ENCODE measurements at regions not wholly inside any gene's neighbourhood (a gene's known extent, or its start where the extent isn't known, plus 50 kb on each side); places are given as distances from the start of the nearest gene placed in this dataset.

DNA sequence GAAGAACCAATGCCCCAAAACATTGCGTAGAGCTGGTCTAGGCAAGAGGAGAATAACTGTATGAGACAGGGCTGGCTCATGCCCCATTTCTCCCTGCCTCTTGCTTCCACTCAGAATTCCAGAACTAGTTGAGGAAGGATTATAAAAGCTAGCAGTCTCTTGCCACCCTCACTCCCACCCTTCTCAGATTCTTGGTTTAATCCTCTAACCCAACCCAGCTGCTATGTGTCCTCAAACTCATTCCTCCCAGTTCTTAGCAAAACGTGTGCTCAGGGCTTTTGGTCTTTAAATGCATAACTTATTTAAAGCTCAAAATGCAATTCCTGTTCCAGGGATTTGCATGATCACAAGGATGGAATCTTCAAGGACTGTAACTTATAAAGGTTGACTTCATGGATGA is 466.3 kb downstream of the COG6 start:
- Histone ChIP-seq H3K27me3 (no peaks in the 10 kb centered on the region), H3K4me3 (no peak overlapping the region), H3K9me3 (peaks cover 0 to 11% (median 0%) of the 10 kb centered on the region in 11 donors), H3K4me1 (peaks cover 0 to 5% (median 0%) of the 10 kb centered on the region in 9 donors), H3K27ac (no peak overlapping the region), H3K36me3 (no peaks in the 10 kb centered on the region)
- intact Hi-C loops (cut with DNase I): no loop called here
- ATAC-seq (no peak), DNase-seq (no peak)
- TF ChIP-seq, protein P1, sequence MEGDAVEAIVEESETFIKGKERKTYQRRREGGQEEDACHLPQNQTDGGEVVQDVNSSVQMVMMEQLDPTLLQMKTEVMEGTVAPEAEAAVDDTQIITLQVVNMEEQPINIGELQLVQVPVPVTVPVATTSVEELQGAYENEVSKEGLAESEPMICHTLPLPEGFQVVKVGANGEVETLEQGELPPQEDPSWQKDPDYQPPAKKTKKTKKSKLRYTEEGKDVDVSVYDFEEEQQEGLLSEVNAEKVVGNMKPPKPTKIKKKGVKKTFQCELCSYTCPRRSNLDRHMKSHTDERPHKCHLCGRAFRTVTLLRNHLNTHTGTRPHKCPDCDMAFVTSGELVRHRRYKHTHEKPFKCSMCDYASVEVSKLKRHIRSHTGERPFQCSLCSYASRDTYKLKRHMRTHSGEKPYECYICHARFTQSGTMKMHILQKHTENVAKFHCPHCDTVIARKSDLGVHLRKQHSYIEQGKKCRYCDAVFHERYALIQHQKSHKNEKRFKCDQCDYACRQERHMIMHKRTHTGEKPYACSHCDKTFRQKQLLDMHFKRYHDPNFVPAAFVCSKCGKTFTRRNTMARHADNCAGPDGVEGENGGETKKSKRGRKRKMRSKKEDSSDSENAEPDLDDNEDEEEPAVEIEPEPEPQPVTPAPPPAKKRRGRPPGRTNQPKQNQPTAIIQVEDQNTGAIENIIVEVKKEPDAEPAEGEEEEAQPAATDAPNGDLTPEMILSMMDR (IDR thresholded peaks at IDR 0.05): no peak
- 85 to 90% methylated on average over 2 of the region's 2 CpGs for WGBS, 2 donors

DNA sequence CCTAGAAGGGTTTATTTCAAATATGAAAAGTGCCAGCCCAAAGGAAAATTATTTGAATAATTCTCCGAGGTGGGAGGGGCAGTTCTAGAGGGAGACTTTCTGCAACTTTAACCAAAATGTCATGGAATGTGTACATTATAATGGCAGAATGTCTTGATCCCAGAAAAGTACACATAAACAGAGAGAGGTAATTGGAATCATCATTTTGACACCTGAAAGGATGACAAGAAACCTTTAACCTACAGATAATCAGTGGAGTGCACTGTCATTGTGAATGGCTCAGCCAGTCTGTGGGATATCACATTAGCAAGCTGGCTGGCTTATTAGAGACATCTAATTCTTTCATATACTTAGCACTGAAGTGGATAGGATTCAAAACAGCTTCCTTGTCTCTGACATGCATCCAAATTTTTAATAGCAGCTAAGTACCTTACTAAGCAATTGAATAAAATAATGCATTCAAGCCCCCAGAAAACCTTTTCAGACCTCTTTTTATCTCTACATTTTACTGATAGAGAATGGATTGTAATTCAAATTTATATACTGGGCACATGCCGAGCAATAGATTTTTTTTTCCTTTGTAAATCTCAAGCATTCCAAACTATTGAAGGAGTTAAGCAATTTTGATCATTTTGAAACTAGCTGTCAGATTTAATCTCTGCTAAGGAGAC is 468.6 kb downstream of the COG6 start:
- DNase-seq: no peak
- H3K4me3 ChIP-seq: no peak overlapping the region
- intact Hi-C loops (cut with DNase I): no loop called here
- peaks cover 0 to 5% (median 0%) of the 10 kb centered on the region in 9 donors for H3K4me1 ChIP-seq
- ATAC-seq: peak in 1 of 8 donors; percentile 34
- H3K9me3 ChIP-seq: peaks cover 0 to 11% (median 0%) of the 10 kb centered on the region in 11 donors
- H3K27me3 ChIP-seq: no peaks in the 10 kb centered on the region
- no peaks in the 10 kb centered on the region for H3K36me3 ChIP-seq
- 84 to 95% methylated on average over 2 of the region's 2 CpGs for WGBS, 2 donors
- TF ChIP-seq, protein P1 (IDR thresholded peaks at IDR 0.05): no peak
- no peak overlapping the region for H3K27ac ChIP-seq

DNA sequence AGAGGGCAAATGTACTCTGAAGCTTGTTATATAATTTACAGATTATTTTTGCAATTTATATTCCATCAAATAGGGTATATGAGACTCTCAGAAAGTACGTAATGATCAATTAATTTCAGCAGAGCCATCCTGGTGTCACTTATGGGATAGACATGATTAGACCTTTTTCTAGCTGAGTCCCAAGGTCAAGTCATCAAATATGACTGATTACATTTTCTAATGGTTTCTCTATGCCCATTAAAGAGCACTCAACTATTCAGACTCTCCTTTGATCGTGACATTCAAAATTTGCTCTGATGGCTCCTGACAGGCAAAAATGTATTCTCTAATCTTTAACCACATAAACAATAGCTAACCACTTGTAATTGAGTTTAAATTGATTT is 469.2 kb downstream of the COG6 start:
- Histone ChIP-seq H3K27me3 (no peaks in the 10 kb centered on the region), H3K36me3 (no peaks in the 10 kb centered on the region), H3K9me3 (peaks cover 0 to 10% (median 0%) of the 10 kb centered on the region in 11 donors), H3K27ac (no peak overlapping the region), H3K4me1 (peaks cover 0 to 5% (median 0%) of the 10 kb centered on the region in 9 donors), H3K4me3 (no peak overlapping the region)
- DNase-seq (no peak), ATAC-seq (no peak)
- TF ChIP-seq, protein P1 (IDR thresholded peaks at IDR 0.05): no peak
- intact Hi-C loops (cut with DNase I): no loop called here
- 92 to 95% methylated on average over 2 of the region's 2 CpGs for WGBS, 2 donors

- H3K27ac ChIP-seq: no peak overlapping the region
- H3K27me3 ChIP-seq: no peaks in the 10 kb centered on the region
- H3K36me3 ChIP-seq: no peaks in the 10 kb centered on the region
- ATAC-seq (no peak), DNase-seq (no peak)
- H3K4me3 ChIP-seq: no peak overlapping the region
- TF ChIP-seq, protein P1 (IDR thresholded peaks at IDR 0.05): no peak
- WGBS, 2 donors: 96 to 99% methylated on average over 3 of the region's 3 CpGs
- H3K4me1 ChIP-seq: peaks cover 0 to 5% (median 0%) of the 10 kb centered on the region in 9 donors
- intact Hi-C loops (cut with DNase I): no loop called here
- H3K9me3 ChIP-seq: peaks cover 0 to 4% (median 0%) of the 10 kb centered on the region in 11 donors
These were observed 469.9 kb downstream of the COG6 start for GRCh38 chr13:40125336-40125735.

All from heart right ventricle (tissue), 16 donors.